HG02870 (cell line): ENCODE measurements at regions not wholly inside any gene's neighbourhood (a gene's known extent, or its start where the extent isn't known, plus 50 kb on each side); places are given as distances from the start of the nearest gene placed in this dataset.

ENCODE experiments used
- ATAC-seq: cut with Tn5 transposase; IDR thresholded peaks from one replicate; pipeline ENCODE4 v1.9.1; 2021; ENCODE audit warnings: mild to moderate bottlenecking, moderate library complexity; ENCODE audit not compliant: unreplicated experiment

DNA sequence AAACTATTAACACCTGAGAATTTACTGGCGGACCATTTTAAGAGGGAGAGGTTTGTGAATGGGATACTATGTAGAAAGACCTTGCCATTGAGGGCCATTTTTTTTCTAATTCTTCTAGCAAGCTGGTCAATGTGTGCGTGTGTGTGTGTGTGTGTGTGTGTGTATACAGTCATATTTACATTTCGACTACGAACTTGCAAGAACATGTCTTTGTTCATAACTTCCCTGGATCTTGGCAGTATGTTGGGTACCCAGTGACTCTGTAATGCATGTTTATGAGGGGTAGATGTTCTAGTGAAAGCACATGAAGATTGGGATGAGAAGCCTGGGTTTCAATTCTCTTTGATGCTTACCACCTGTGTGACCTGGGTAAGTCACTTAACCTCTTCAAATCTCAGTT, 133.6 kb downstream of the UBE2E3 start:
- ATAC-seq = no peak

DNA sequence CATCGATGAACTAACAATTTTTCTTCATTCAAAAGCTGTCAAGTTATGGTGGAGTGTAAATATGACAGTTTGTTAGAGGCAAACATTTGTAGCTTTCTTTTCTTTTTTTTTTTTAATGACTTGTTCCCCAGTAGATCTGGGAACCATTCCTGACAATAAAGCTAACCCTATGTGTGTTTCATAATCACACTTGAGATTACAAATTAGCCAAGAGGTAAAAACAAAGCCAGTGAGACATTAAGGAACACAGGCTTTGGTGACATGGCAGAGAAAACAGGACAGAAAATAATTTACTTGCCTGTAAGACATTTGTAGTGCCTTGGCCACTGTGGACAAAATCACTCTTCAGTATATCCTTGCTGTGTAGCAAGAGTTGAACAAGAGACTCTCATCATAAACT, 135.9 kb downstream of the UBE2E3 start:
- ATAC-seq = no peak

DNA sequence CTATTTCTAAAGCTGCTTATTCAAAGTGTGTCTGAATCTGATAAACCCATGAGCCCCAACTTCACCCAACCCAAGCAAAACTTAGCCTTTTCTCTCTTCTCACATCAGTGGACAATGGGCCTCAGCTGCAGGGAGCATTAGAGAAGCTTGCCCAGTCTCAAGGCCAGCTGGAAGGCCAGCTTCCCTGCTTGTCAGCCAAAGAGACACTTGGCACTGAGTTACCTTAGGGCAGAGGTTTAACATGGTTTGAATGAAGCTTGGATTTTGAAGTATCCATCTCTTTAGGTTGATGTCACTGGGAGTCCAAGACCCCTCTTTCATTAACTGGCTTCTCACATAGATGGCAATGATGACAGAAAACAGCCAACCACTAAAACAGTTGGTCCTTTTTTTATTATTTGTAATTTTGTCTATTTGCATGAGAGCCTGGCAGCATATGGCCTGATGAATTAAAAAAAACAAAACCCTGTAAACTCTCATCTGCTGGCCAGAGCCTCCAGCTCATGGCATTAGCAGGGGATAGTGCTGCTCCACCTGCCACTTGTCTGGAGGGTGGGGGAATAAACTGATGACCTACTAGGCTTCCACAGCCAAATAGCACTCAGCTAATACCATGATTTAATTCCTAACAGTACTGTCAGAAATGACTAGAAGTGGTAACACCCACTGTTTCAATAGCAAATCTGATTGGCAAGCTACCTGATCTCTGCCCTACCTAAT, 137.0 kb downstream of the UBE2E3 start:
- ATAC-seq = no peak

DNA sequence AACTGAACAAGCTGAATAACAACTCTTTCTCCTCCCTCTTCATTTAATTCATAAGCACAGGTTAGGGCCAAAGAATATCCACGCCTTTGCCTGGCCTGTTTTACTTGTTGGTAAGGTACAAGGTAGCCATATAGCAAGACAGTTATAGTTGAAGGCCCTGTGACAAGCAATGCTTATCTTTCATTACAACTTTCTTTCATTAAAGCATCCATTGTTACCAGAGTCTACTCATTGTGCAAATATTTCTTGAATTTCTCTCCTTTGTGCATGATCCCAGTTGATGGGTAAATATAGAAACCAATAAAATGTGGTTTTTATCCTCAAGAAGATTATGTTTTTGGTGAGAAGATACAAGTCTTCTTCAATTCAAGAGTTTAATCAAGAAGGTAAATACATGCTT, 140.2 kb downstream of the UBE2E3 start:
- no peak for ATAC-seq

DNA sequence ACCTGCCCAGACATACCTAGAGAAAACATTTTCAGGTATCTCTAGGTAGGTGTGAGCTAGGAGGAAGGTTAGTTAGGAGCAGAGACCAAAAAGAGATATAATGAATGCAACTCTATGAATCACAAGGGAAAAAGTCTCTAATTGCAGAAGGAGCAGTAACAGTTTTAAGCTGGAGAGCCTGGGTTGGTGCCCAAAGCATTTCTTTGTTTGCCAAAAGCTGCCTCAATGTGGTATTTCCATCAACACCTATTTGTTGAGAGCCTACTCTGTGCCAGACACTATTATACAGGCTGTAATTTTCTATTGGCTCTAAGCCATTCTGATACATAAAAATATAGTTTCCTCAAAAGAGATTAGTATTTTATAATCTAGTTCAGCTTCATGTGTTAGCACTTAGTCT, 141.6 kb downstream of the UBE2E3 start:
- ATAC-seq = no peak

DNA sequence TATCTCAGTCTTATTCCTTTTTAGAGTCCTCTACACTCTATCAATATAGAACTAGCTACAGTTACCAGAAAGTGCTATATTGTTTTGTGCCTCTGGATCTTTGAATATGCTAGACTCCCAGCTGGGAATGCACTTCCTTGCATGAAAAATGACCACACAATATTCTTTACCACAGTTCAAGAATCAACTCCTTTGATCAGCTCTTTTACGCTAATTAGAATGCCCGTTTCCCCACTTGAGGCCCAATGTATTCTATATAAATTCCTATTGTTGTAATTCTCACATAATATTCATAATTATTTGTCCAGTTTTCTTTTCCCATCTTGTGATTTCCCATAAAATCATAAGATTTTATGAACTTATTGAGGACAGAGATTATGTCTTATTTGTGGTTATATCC, 142.2 kb downstream of the UBE2E3 start:
- no peak for ATAC-seq

DNA sequence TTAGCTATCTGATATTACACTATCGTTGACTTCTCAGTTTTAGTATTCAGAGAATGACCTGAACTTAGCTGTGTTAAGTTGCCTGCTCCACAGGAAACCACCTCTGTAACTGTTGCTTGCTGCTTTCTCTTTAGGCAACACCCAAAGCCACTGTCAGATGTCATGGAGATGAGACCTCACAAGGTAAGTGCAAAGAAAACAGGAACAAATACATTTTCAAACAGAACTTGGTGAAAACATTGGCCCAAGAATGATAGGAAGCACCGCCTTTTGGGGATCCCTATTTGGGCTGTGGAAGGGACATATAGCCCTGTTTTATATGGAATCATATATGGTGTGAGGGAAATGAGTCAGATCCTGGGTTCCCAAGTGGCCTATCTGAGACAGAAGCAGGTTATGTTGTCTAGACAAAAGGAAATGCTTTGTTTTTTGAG, 143.4 kb downstream of the UBE2E3 start:
- peak; percentile 89 for ATAC-seq

DNA sequence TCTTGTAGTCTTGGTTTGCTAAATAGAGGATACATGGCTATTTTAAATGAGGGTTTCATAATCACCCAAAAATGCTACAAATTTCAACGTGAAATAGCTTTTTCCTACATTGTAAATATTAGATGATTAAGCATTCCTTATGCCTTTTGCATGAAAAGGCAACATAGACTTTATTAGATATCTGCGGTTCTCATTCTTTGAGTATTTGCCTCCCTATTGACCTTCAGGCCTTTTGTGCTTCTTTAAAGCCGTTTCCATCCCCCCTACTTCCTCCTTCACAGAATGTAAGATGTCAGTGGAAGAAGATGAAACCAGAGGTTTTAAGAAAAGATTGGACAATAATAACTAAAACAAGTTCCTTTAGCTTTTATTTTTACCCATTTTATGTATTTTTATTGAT, 144.1 kb downstream of the UBE2E3 start:
- no peak for ATAC-seq

DNA sequence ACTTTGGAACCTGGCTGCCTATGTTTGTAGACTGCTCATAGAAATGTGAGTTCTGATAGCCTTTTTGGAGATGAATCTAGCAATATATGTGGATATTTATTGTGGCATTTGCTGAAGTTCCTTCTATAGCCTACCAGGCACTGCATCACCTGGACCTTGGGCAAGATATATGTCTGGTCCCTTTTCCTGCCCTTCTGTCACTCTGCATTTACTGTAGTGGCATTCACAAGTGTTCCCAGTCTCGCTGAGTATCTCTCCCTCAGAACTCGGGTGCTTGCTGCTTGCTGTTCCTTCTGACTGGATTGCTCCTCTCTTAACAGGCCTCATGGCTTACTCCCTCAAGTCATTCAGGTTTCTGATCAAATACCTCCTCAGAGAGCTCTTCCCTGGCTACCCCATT, 145.0 kb downstream of the UBE2E3 start:
- no peak for ATAC-seq

DNA sequence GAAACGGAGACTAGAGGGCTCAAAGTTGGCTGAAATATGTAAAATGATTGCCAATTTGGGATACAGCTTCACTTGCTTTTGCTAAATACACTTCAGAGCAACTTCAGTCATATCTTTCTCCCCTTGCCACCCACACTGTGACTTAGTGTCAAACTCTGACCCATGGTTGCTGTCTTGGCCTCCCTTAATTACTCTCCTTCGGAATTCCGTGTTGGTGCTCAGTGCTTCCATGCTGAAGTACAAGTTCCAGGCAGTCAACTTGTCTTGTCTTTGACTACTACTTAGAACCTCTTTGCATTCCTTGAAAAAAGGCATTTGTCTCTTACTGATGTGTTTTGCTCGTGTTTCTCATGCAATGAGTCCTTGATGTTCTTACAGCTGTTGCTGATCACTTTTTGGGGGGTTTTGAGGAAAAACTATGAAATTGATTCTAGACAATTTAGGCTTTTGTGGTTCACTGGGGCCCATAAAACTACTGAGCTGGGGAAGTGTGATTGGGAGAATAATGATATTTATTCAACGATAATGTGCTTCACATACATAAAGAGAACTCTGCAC, 146.0 kb downstream of the UBE2E3 start:
- no peak for ATAC-seq

DNA sequence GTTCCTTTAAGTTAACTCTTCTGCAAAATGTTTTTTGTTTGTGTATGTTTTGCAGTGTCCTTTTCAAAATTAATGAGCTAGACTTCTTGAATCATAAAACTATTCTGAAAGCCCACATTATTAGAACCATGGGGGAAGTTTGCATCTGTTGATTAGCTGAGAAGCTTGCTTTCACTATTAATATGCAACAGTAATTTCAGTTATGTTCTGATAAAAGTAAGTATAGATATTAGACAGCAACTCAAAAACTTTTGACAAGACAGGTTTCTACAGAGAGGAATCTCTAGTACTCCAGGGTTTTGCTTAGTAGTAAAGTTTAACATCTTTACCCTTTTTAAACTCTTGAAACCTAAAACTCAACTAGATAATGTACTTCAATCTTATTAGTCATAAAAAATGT, 147.8 kb downstream of the UBE2E3 start:
- peak; percentile 79 for ATAC-seq

DNA sequence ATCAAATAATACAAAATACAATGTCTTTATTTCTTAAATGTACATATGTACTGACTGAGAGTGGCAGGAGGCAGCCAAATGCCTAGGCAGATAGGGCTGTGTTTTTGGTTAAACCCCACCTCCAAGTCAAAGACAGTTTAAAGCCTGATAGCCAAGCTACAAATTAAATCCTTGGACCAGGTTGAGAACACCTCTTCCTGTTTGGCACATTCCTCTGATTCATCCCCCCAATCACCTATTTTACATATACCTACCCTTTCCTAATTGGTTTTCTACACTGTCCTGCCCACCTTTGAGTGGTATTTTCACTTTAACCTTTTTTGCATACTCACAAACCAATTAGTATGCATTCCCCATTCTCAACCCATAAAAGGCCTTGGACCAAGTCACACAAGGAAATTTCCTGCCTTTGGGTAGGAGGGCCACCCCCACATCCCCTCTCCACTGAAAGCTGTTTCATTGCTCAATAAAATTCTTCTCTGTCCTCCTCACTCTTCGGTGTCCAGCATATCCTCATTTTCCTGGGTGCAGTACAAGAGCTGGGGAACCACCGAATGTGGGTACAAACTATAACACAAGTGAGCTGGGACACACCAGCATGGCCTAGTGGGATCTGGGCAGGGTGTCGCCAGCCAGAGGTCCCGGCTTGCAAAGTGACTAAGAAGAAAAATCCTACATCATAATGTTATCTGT, 149.1 kb downstream of the UBE2E3 start:
- ATAC-seq = no peak

DNA sequence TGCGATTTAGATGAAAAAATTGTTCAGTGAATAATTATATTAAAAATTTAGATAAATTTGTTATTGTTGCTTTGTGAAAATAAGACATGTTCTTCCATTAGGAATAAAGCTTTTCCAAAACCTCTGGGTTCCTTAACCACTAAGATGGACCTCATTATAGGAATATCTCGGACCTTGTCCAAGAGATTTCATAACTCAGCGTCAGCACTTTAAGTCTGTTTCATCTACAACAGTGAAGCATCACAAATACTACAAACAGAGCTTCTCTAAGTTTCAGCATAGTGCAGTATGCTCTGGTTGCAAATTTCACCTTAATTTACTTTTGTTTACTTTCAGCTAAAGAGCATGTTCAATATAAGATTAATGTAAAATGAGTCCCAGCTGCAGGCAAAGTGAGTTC, 150.3 kb downstream of the UBE2E3 start:
- no peak for ATAC-seq

DNA sequence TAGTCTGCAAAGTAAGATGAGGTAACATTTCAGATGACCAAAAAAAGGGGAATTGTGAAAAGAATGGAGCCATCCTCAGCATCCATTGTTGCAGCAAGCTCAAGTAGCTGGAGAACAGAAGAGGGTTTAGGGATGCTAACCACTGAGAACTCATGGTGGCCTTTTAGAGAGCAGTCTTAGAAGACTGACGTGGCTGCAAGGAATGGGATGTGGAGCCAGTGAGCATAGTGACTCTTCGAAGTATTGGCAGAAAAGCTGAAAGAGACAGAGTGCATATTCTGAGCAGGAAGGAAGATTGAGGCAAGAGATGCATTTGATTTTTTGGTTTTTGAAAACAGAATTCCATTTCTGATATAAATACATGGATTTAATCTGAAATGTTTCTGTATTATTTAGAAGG, 151.2 kb downstream of the UBE2E3 start:
- no peak for ATAC-seq

DNA sequence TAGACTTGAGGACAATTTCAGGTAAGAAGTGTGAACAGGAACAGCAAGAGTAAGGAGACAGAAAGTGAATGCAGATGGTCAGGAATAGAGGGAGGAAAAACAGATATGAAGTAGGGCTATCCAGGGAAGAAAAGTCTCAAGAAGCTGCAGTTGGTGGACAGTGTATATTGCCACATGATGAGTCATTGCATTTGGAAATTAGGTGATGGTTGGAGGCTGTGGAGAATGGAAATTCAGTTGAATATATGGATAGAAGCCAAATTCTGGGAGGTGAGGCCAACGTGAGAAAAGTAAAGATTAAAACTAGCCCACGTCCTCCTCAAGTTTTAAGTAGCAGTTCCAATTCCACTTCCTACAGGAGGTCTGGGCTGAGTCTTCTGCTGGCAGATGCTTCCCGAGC, 158.4 kb downstream of the UBE2E3 start:
- no peak for ATAC-seq

DNA sequence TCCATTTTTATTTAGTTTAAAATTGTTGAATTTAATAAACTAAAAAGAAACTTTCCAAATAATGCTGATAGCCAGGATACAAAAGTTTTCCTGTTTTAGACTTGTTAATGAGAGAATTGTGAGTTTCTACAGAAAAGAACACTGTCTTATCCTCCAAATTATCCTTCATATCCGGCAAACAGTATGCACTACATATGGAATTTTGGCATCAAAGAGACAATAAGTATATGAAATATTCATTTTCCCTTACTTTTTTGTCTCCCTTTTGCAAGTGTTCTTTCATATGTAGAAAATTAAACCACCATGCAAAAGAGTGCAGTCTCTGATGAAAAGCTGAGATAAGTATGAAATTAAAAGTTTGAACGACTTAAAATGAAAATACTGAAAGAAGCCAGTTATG, 159.4 kb downstream of the UBE2E3 start:
- ATAC-seq = no peak

DNA sequence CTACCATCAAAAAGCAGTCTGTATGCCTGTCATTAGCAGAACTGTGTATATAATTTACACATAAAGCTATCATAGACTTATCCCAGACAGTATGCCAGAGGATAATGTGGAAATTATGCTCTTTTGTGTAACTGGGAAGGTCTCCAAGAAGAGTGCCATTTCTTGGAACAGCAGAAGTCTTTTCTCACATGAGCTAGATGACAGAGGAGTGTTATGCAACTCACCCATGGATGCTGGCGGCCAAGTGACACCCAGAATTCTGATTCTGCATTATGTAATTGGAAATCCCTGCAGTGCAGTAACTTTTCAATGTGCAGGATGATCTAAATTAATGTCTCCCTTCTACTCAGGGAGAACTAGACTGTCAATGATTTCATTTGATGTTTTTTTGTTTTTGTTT, 160.0 kb downstream of the UBE2E3 start:
- no peak for ATAC-seq

DNA sequence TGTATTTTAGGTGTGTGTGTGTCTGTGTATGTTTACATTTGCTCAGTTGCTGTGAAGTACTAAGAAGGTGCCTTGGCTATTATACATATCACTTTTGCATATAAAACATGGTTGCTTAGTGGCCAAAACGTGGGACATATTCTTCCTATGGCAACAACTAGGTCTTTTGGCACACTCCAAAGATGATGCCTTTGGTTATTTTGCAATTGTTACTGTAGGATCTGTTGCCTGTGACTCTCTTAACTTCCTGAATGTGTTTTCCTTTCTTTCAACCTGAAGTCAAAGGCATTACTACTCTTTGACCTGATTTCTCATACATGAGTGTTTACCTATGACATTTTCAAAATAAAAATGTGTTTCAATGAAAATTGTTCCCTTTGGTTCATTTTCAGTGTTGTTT, 160.5 kb downstream of the UBE2E3 start:
- no peak for ATAC-seq

DNA sequence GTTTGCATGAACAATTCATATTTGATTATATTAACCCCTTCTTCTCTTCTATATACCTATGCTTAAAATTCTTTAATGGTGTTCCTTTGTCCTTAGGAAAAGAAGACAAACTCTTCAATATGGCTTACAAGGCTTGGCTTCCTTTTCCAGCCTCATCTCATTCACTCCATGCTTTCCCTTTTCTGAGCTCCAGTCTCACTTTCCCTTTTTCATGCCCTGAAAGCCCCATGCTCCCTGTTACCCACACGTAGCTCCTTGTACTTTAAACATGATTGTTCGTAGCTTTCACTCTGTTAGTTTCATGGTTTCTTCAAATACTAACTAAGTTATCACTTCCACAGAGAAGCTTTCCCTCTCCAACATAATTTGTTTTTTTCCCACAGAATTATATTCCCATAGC, 161.3 kb downstream of the UBE2E3 start:
- no peak for ATAC-seq

DNA sequence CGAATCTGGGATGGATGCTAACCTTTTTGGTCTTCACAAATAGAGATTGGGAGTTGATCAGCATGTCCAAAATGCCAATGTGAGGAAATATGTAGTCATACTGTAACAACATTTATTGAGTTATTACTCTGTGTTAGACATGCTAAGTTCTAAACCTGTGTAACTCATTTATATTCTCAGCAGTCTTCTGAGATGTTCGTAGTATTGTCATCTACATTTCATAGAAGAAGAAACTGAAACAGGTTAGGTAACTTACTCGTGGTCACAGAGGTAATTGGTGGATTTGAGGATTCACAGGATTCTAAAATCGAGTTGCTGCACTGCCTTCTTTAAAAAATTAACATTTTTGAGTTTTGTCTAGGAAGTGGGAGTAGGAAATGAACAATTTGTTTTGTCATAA, 162.1 kb downstream of the UBE2E3 start:
- ATAC-seq = no peak

DNA sequence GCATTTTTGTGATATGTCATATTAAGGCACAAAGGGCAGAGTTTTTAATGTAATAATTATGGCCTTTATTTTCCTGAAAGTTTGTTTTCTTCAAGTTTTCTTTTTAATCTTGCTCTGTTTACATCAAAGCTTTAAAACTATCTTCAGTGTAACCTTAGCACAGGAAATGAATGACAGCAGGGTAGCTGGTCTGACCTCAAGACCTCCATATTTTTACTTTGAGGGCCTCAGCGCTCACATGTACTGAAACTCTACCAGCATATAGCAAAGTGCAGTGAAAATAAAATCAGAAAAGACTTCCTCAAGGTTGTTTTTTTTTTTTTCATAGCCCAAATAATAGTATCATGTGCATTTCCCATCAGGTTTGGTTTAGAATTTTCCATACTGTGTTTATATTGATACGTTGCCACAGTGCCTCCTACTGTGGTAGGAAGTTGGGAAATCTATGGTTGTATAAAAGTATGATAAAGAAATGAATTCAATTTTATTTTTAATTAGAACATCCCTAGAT, 163.4 kb downstream of the UBE2E3 start:
- ATAC-seq = no peak

DNA sequence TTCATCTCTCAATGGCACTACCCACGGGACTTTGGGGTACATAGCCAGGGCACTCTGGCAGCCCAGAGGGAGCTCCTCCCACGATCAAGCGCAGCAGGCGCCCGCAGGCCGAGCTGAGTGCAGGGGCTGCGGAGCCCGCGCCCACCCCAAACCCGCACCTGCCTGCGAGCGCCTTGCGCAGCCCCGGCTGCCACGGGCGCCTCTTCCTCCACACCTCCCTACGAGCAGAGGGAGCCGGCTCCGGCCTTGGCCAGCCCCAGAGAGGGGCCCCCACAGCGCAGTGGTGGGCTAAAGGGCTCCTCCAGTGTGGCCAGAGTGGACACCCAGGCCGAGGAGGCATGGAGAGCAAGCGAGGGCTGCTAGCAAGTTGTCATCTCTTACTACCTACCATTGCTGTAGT, 165.2 kb downstream of the UBE2E3 start:
- no peak for ATAC-seq
